Prostate gland (tissue), 2 donors: ENCODE measurements at regions not wholly inside any gene's neighbourhood (a gene's known extent, or its start where the extent isn't known, plus 50 kb on each side); places are given as distances from the start of the nearest gene placed in this dataset.

ENCODE experiments used
- DNase-seq: peaks from one replicate; pipeline ENCODE4 v3.0.0-alpha.2; 2019; ENCODE audit warnings: low spot score
- H3K27ac ChIP-seq, 2 donors: fragments of 200-600 bp; sonication (generic); 2 replicates each; pipeline ENCODE4 v1.5.1; 2017 to 2019
- H3K27me3 ChIP-seq: fragments of 200-600 bp; sonication (generic); replicated peaks from 2 replicates; pipeline ENCODE4 v1.5.1; 2019; ENCODE audit not compliant: insufficient read depth
- H3K36me3 ChIP-seq, 2 donors: fragments of 200-600 bp; sonication (generic); 1 replicate in 1 of 2; 2 replicates in 1 of 2; pipeline versions ENCODE4 v1.5.1 to v1.8.1; 2017 to 2019
- H3K4me1 ChIP-seq: fragments of 200-600 bp; sonication (generic); replicated peaks from 2 replicates; pipeline ENCODE4 v1.5.1; 2019
- H3K4me3 ChIP-seq, 2 donors: fragments of 200-600 bp; sonication (generic); 2 replicates each; pipeline ENCODE4 v1.5.1; 2017 to 2019
- H3K9me3 ChIP-seq: fragments of 200-600 bp; sonication (generic); 2 replicates; pipeline ENCODE4 v1.5.1; 2017
- POLR2A ChIP-seq: fragments of 450-650 bp; IDR thresholded peaks from one replicate; pipeline ENCODE4 v1.6.1; 2016; ENCODE audit warnings: antibody characterized with exemption, mild to moderate bottlenecking
- POLR2AphosphoS5 ChIP-seq: sonication (generic); formaldehyde crosslinking; IDR thresholded peaks from one replicate; pipeline ENCODE4 v1.6.1; 2017; ENCODE audit warnings: antibody characterized with exemption
- WGBS: methylation state at CpG from one replicate; pipeline ENCODE4 v1.1.5; 2018; 5-methylcytosine and 5-hydroxymethylcytosine counted together
- intact Hi-C: fragments of 100-400 bp; cut with DNase I; formaldehyde crosslinking; loops from one replicate; pipeline ENCODE4 v1.14.2; 2022
- TF ChIP-seq, protein P1 (sequence below), 4 experiments: fragments of 200-600 bp in 2 of 4; fragments of 450-650 bp in 2 of 4; sonication (generic) in 2 of 4; IDR thresholded peaks; 1 replicate in 3 of 4; 2 replicates in 1 of 4; pipeline ENCODE4 v1.5.1; 2016 to 2019; ENCODE audit warnings: antibody characterized with exemption in 4 of 4, mild to moderate bottlenecking in 2 of 4, moderate library complexity in 2 of 4

DNA sequence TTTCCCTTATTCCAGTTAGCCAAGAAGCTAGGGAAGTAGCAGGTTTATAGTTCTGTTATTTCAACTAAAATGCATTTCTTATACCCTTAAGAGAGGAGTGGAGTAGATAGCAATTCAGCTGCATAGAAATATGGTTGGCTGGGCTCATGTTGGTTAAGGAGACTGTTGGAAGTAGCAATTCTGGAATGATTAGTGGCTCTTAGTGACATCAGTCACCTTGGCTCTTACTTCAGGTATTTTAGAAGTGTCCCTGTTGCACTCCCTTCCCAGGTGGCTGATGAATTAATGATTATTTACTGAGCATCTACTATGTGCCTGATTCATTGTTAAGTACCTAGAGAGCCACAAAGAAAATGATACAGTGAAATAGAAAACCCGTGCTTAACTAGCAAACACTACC lies 128.1 kb downstream of the MGST1 start:
- no peak for DNase-seq
- intact Hi-C loops, result no loop called here
- H3K4me3 ChIP-seq, result no peak overlapping the region
- no peaks in the 10 kb centered on the region for H3K9me3 ChIP-seq
- WGBS, result 97% methylated on average over 1 of the region's 1 CpG
- H3K27ac ChIP-seq, result no peak overlapping the region
- H3K36me3 ChIP-seq, result no peaks in the 10 kb centered on the region
- no peaks in the 10 kb centered on the region for H3K4me1 ChIP-seq
- H3K27me3 ChIP-seq, result no peaks in the 10 kb centered on the region
- TF ChIP-seq, protein P1, sequence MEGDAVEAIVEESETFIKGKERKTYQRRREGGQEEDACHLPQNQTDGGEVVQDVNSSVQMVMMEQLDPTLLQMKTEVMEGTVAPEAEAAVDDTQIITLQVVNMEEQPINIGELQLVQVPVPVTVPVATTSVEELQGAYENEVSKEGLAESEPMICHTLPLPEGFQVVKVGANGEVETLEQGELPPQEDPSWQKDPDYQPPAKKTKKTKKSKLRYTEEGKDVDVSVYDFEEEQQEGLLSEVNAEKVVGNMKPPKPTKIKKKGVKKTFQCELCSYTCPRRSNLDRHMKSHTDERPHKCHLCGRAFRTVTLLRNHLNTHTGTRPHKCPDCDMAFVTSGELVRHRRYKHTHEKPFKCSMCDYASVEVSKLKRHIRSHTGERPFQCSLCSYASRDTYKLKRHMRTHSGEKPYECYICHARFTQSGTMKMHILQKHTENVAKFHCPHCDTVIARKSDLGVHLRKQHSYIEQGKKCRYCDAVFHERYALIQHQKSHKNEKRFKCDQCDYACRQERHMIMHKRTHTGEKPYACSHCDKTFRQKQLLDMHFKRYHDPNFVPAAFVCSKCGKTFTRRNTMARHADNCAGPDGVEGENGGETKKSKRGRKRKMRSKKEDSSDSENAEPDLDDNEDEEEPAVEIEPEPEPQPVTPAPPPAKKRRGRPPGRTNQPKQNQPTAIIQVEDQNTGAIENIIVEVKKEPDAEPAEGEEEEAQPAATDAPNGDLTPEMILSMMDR (IDR thresholded peaks at IDR 0.05), result no peak
- TF ChIP-seq POLR2A, result no peak
- no peak for TF ChIP-seq POLR2AphosphoS5

DNA sequence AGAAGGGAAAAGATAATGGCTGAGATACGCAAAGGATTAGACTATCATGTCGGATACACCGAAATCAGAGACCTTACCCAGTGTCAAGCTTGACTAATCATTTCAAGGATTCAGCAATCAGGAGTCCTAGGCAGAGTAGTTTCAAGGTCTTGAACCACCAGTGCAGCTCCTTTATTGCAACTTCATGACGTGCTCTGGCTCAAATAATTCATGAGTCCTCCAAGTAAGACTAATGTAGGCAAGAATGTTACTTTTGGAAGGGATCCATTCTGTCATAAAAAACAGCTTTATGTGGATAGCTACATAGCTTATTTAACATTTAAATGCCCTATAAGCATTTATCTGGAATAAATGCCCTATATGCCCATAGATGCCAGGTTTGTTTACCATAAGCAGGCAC lies 123.2 kb downstream of the LMO3 start:
- intact Hi-C loops, result no loop called here
- Histone ChIP-seq H3K27me3 (no peaks in the 10 kb centered on the region), H3K36me3 (no peaks in the 10 kb centered on the region), H3K4me1 (no peaks in the 10 kb centered on the region), H3K4me3 (no peak overlapping the region), H3K9me3 (no peaks in the 10 kb centered on the region), H3K27ac (no peak overlapping the region)
- TF ChIP-seq, protein P1 (IDR thresholded peaks at IDR 0.05), result no peak
- 86% methylated on average over 4 of the region's 4 CpGs for WGBS
- no peak for DNase-seq

DNA sequence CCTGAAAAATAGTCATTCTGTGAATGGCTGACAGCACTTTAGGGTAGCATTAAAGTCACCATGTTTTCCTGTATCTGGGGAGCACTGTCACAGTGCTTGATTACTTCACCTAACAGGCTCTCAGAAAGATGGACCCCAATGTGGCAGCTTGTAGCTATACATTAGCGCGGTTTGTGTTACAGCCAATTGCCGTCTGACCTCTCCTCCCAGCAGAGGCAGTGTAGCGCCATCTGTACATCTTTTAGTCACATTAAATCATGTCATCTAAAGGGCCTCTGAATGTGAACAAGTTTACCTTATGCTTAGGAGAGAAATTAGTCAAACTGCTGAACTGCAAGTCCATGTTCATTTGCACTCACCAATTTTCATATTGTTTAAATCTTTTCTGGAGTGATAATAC lies 113.7 kb downstream of the LMO3 start:
- Histone ChIP-seq H3K27me3 (no peaks in the 10 kb centered on the region), H3K4me1 (no peaks in the 10 kb centered on the region), H3K4me3 (no peak overlapping the region), H3K9me3 (no peaks in the 10 kb centered on the region), H3K36me3 (no peaks in the 10 kb centered on the region), H3K27ac (no peak overlapping the region)
- intact Hi-C loops, result no loop called here
- TF ChIP-seq, protein P1 (IDR thresholded peaks at IDR 0.05), result no peak
- TF ChIP-seq POLR2A (no peak), POLR2AphosphoS5 (no peak)
- WGBS, result 98% methylated on average over 4 of the region's 4 CpGs
- no peak for DNase-seq

DNA sequence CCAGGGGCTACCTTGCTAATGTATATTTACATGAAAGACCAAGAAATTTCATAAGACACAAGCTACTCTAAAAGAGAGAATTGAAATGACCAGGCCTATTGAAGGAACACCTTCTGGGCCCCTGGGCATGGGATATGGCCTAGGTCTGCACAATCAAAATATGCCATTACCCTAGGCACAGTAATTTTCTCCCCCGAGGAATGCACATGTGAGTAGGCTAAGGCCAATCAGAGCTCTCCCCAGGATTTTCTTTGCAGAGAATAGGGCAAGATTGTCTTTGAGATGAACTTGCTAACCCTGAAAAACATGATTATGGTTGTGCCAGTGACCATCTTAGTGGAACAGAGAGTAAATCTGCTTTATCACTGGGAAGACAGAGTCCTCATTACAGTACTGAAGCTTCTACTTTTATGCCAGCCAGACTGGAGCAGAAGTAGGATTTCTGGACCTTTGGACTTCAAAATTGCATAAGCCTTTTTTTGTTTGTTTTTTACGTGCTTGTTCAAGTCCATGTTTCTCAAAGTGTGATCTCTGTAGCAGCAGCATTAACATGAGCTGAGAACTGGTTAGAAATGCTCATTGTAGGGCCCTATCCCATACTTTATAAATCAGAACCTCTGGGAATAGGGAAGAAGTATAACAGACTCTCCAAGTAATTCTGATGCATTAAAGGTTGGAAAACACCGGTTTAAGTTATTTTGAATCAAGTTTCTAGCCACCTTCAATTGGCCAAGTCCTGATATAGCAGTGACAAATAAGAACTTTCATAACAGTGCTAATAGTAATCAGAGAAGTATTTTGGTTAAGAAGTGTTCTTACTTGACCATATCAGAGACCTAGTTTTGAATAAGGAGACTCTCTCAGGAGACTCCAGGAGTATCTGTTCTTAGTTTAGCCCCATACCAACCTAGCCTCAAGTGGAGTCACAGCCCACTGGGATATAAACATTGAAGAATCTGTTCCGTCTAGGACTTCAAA lies 112.9 kb downstream of the LMO3 start:
- TF ChIP-seq, protein P1 (IDR thresholded peaks at IDR 0.05), result no peak
- TF ChIP-seq POLR2A (no peak), POLR2AphosphoS5 (no peak)
- WGBS, result 75% methylated on average over 4 of the region's 4 CpGs
- H3K4me3 ChIP-seq, result no peak overlapping the region
- DNase-seq, result no peak
- H3K27me3 ChIP-seq, result no peaks in the 10 kb centered on the region
- no peak overlapping the region for H3K27ac ChIP-seq
- intact Hi-C loops, result no loop called here
- H3K9me3 ChIP-seq, result no peaks in the 10 kb centered on the region
- no peaks in the 10 kb centered on the region for H3K4me1 ChIP-seq
- no peaks in the 10 kb centered on the region for H3K36me3 ChIP-seq

DNA sequence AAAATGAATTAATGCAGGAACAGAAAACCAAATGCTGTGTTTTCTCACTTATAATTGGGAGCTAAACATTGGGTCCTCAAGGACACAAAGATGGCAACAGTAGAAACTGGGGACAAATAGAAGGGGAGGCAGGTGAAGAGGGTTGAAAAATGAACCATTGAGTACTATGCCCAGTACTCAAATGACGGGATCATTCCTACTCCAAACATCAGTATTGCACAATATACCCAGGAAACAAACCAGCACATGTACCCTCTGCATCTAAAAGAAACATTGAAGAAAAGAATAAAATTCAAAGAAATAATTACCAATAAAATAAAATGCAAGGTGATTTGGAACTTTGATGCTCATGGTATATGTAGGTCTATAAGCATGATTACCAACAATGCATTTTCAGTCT lies 110.8 kb downstream of the LMO3 start:
- no peaks in the 10 kb centered on the region for H3K36me3 ChIP-seq
- no peak overlapping the region for H3K4me3 ChIP-seq
- H3K9me3 ChIP-seq, result no peaks in the 10 kb centered on the region
- no peak overlapping the region for H3K27ac ChIP-seq
- 94% methylated on average over 1 of the region's 1 CpG for WGBS
- TF ChIP-seq, protein P1 (IDR thresholded peaks at IDR 0.05), result no peak
- no peak for TF ChIP-seq POLR2A
- no peak for TF ChIP-seq POLR2AphosphoS5
- H3K27me3 ChIP-seq, result no peaks in the 10 kb centered on the region
- intact Hi-C loops, result no loop called here
- no peak for DNase-seq
- no peaks in the 10 kb centered on the region for H3K4me1 ChIP-seq
